Smooth muscle cell (in vitro differentiated cells): ENCODE measurements at regions not wholly inside any gene's neighbourhood (a gene's known extent, or its start where the extent isn't known, plus 50 kb on each side); places are given as distances from the start of the nearest gene placed in this dataset.

Experiments
- DNase-seq: peaks from one replicate; lab custom pipeline; 2025; ENCODE audit not compliant: unreplicated experiment; lab: John Stamatoyannopoulos, UW
- H2AFZ ChIP-seq: fragments of 200-600 bp; sonication (generic); 2 replicates; pipeline ENCODE4 v1.6.0; 2016; ENCODE audit warnings: antibody characterized with exemption, low read depth, mild to moderate bottlenecking
- H3F3A ChIP-seq: fragments of 200-600 bp; sonication (generic); 2 replicates; pipeline ENCODE4 v1.6.0; 2017; ENCODE audit warnings: antibody characterized with exemption, low read depth
- H3K27ac ChIP-seq: fragments of 200-600 bp; sonication (generic); 2 replicates; pipeline ENCODE4 v1.5.1; 2016; ENCODE audit warnings: low read depth, mild to moderate bottlenecking
- H3K27me3 ChIP-seq: fragments of 200-600 bp; sonication (generic); 2 replicates; pipeline ENCODE4 v1.6.1; 2016; ENCODE audit warnings: low read depth, mild to moderate bottlenecking
- H3K36me3 ChIP-seq: fragments of 200-600 bp; sonication (generic); 2 replicates; pipeline ENCODE4 v1.5.1; 2016; ENCODE audit warnings: low read depth
- H3K4me1 ChIP-seq: fragments of 200-600 bp; sonication (generic); 2 replicates; pipeline ENCODE4 v1.5.1; 2016; ENCODE audit warnings: low read depth
- H3K4me2 ChIP-seq: fragments of 200-600 bp; sonication (generic); 2 replicates; pipeline ENCODE4 v1.6.0; 2016; ENCODE audit warnings: mild to moderate bottlenecking
- H3K4me3 ChIP-seq: fragments of 200-600 bp; sonication (generic); 2 replicates; pipeline ENCODE4 v1.5.1; 2016; ENCODE audit warnings: mild to moderate bottlenecking
- H3K79me2 ChIP-seq: fragments of 200-600 bp; sonication (generic); 2 replicates; pipeline ENCODE4 v1.6.0; 2016; ENCODE audit warnings: low read depth, mild to moderate bottlenecking
- H3K9ac ChIP-seq: fragments of 200-600 bp; sonication (generic); 2 replicates; pipeline ENCODE4 v1.6.0; 2016; ENCODE audit warnings: low read depth
- H3K9me3 ChIP-seq: fragments of 200-600 bp; sonication (generic); replicated peaks from 2 replicates; pipeline ENCODE4 v1.5.1; 2016; ENCODE audit warnings: low read depth
- H4K20me1 ChIP-seq: fragments of 200-600 bp; sonication (generic); 2 replicates; pipeline ENCODE4 v1.6.0; 2016; ENCODE audit warnings: low read depth
- WGBS: methylation state at CpG from one replicate; pipeline ENCODE4 v1.1.7; 2016; ENCODE audit warnings: low lambda C conversion rate; 5-methylcytosine and 5-hydroxymethylcytosine counted together
- TF ChIP-seq, protein P1 (sequence below): fragments of 200-600 bp; sonication (generic); IDR thresholded peaks from 2 replicates; pipeline ENCODE4 v1.5.1; 2017; ENCODE audit warnings: borderline replicate concordance, mild to moderate bottlenecking, antibody characterized with exemption; ENCODE audit not compliant: insufficient read depth, poor library complexity, severe bottlenecking

DNA sequence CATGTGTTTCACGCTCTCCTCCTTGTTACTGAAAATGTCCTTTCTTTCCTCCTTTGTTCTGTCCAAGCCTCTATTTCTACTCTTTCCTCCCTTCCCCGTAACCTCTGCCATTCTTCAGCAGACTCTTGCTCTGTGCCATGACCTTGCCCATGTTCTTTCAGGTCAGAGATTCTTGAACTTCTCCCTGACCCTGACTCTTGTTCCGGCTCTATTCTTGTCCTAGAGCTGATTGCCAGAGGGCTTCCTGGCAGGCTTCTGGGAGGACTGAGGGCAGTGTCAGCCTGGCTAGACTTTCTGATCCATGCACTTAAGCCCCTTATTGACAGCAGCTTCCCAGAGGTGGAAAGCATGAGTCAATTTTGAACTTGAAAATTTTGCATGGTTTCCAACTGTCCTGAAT is 174.2 kb downstream of the TMEM161B start:
- Histone ChIP-seq H3F3A (no peaks in the 10 kb centered on the region), H3K9ac (no peak overlapping the region), H3K27me3 (no peaks in the 10 kb centered on the region), H3K4me3 (no peak overlapping the region), H3K4me1 (peaks cover 9% of the 10 kb centered on the region), H3K9me3 (no peaks in the 10 kb centered on the region), H2AFZ (no peak overlapping the region), H4K20me1 (no peaks in the 10 kb centered on the region), H3K36me3 (no peaks in the 10 kb centered on the region), H3K27ac (no peak overlapping the region), H3K79me2 (no peaks in the 10 kb centered on the region), H3K4me2 (no peak overlapping the region)
- DNase-seq, result no peak
- 78% methylated on average over 3 of the region's 3 CpGs for WGBS
- TF ChIP-seq, protein P1, sequence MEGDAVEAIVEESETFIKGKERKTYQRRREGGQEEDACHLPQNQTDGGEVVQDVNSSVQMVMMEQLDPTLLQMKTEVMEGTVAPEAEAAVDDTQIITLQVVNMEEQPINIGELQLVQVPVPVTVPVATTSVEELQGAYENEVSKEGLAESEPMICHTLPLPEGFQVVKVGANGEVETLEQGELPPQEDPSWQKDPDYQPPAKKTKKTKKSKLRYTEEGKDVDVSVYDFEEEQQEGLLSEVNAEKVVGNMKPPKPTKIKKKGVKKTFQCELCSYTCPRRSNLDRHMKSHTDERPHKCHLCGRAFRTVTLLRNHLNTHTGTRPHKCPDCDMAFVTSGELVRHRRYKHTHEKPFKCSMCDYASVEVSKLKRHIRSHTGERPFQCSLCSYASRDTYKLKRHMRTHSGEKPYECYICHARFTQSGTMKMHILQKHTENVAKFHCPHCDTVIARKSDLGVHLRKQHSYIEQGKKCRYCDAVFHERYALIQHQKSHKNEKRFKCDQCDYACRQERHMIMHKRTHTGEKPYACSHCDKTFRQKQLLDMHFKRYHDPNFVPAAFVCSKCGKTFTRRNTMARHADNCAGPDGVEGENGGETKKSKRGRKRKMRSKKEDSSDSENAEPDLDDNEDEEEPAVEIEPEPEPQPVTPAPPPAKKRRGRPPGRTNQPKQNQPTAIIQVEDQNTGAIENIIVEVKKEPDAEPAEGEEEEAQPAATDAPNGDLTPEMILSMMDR, result no peak

DNA sequence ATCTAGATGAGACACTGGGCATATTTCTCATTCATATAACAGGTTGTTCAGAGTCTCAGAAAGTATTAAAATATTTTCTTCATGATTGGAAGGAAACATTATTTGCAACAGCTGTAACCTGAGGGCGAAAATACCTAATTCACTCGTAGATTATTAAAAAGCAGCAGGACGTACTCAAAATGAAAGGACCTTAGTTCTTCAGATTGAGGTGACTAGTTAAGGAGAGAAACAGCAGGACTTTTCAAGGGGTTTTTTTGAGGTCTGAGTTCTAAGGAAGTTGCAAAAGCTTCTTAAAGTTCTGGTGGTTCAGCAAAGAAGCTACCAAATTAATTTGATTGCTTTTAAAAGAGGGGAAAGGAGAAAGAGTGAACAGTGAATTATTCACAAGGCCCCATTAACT is 174.9 kb downstream of the TMEM161B start:
- no peak overlapping the region for H3K4me2 ChIP-seq
- no peaks in the 10 kb centered on the region for H3K79me2 ChIP-seq
- H3K9ac ChIP-seq, result no peak overlapping the region
- no peaks in the 10 kb centered on the region for H3K36me3 ChIP-seq
- H3K4me3 ChIP-seq, result no peak overlapping the region
- 91% methylated on average over 3 of the region's 3 CpGs for WGBS
- no peak overlapping the region for H3K27ac ChIP-seq
- no peak for DNase-seq
- H3F3A ChIP-seq, result no peaks in the 10 kb centered on the region
- no peaks in the 10 kb centered on the region for H4K20me1 ChIP-seq
- no peak overlapping the region for H2AFZ ChIP-seq
- TF ChIP-seq, protein P1, result no peak
- H3K27me3 ChIP-seq, result no peaks in the 10 kb centered on the region
- H3K4me1 ChIP-seq, result peaks cover 9% of the 10 kb centered on the region
- H3K9me3 ChIP-seq, result no peaks in the 10 kb centered on the region

- Histone ChIP-seq H3K9ac (no peak overlapping the region), H3F3A (no peaks in the 10 kb centered on the region), H3K27me3 (no peaks in the 10 kb centered on the region), H3K9me3 (no peaks in the 10 kb centered on the region), H3K36me3 (no peaks in the 10 kb centered on the region), H4K20me1 (no peaks in the 10 kb centered on the region), H3K79me2 (no peaks in the 10 kb centered on the region), H3K4me3 (no peak overlapping the region), H3K4me2 (no peak overlapping the region), H3K27ac (no peak overlapping the region), H2AFZ (no peak overlapping the region), H3K4me1 (peaks cover 9% of the 10 kb centered on the region)
- TF ChIP-seq, protein P1, result no peak
- no peak for DNase-seq
- 54% methylated on average over 4 of the region's 4 CpGs for WGBS
These were observed 175.6 kb downstream of the TMEM161B start for GRCh38 chr5:88092958-88093605.

DNA sequence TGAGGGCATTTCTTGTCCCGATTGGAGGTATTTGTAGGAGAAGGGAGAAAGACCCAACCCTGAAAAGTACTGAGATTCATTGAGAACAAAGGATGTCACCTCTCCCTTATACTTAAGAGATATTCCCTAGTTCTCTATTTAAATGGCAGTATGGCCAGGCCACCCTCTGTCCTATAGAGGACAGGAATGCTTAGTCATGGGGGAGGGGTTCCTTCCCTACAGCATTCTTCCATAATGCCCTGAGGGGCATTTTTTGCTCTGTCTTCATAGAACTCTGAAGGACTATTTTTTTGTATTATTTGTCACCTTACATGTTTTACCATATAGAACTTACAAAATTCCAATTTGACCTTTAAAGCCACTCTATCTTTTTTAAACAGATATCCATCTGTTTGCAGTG is 176.3 kb downstream of the TMEM161B start:
- no peak overlapping the region for H2AFZ ChIP-seq
- WGBS, result 20% methylated on average over 1 of the region's 1 CpG
- H3K36me3 ChIP-seq, result no peaks in the 10 kb centered on the region
- no peak overlapping the region for H3K9ac ChIP-seq
- no peaks in the 10 kb centered on the region for H3K27me3 ChIP-seq
- no peaks in the 10 kb centered on the region for H3K79me2 ChIP-seq
- no peaks in the 10 kb centered on the region for H3F3A ChIP-seq
- no peak overlapping the region for H3K27ac ChIP-seq
- H3K4me1 ChIP-seq, result peaks cover 9% of the 10 kb centered on the region
- DNase-seq, result no peak
- H3K4me2 ChIP-seq, result no peak overlapping the region
- no peak overlapping the region for H3K4me3 ChIP-seq
- no peaks in the 10 kb centered on the region for H4K20me1 ChIP-seq
- no peaks in the 10 kb centered on the region for H3K9me3 ChIP-seq
- TF ChIP-seq, protein P1, result no peak
